ENCODE measurements at regions not wholly inside any gene's neighbourhood (a gene's known extent, or its start where the extent isn't known, plus 50 kb on each side); places are given as distances from the start of the nearest gene placed in this dataset.
A peak's percentile ranks its signal among the peaks of the same experiment; 100 is the strongest.

GRCh38 chr9:73014011-73014410, 61.2 kb upstream of the ALDH1A1 start:
- no peak for DNase-seq
- no peaks in the 10 kb centered on the region for H3K36me3 ChIP-seq (ENCODE audit: control insufficient read depth, insufficient read depth, low read length)
- H3K4me3 ChIP-seq (ENCODE audit: low read length), result no peak overlapping the region
- no peaks in the 10 kb centered on the region for H3K4me1 ChIP-seq (ENCODE audit: control insufficient read depth, insufficient read depth, low read length)
- no peak overlapping the region for H3K27ac ChIP-seq (ENCODE audit: low read length)
- H3K27me3 ChIP-seq (ENCODE audit: control insufficient read depth, insufficient read depth, low read length), result no peaks in the 10 kb centered on the region
- H3K9me3 ChIP-seq (ENCODE audit: control insufficient read depth, low read depth, low read length), result no peaks in the 10 kb centered on the region

- Histone ChIP-seq H3K27ac (ENCODE audit: low read length) (no peak overlapping the region), H3K4me1 (ENCODE audit: control insufficient read depth, insufficient read depth, low read length) (no peaks in the 10 kb centered on the region), H3K36me3 (ENCODE audit: control insufficient read depth, insufficient read depth, low read length) (no peaks in the 10 kb centered on the region), H3K4me3 (ENCODE audit: low read length) (no peak overlapping the region), H3K27me3 (ENCODE audit: control insufficient read depth, insufficient read depth, low read length) (no peaks in the 10 kb centered on the region), H3K9me3 (ENCODE audit: control insufficient read depth, low read depth, low read length) (no peaks in the 10 kb centered on the region)
- no peak for DNase-seq
- 100% methylated on average over 1 of the region's 2 CpGs for WGBS (ENCODE audit: insufficient coverage, low lambda C conversion rate)
Observed at GRCh38 chr9:73011956-73012355, 59.1 kb upstream of the ALDH1A1 start.

GRCh38 chr9:73011181-73011750, 58.4 kb upstream of the ALDH1A1 start:
- no CpG with 5 or more reads among the region's 2 CpGs for WGBS (ENCODE audit: insufficient coverage, low lambda C conversion rate)
- Histone ChIP-seq H3K9me3 (ENCODE audit: control insufficient read depth, low read depth, low read length) (no peaks in the 10 kb centered on the region), H3K27ac (ENCODE audit: low read length) (no peak overlapping the region), H3K4me3 (ENCODE audit: low read length) (no peak overlapping the region), H3K27me3 (ENCODE audit: control insufficient read depth, insufficient read depth, low read length) (no peaks in the 10 kb centered on the region), H3K36me3 (ENCODE audit: control insufficient read depth, insufficient read depth, low read length) (no peaks in the 10 kb centered on the region), H3K4me1 (ENCODE audit: control insufficient read depth, insufficient read depth, low read length) (no peaks in the 10 kb centered on the region)
- no peak for DNase-seq

- no CpG with 5 or more reads among the region's 2 CpGs for WGBS (ENCODE audit: insufficient coverage, low lambda C conversion rate)
- no peaks in the 10 kb centered on the region for H3K4me1 ChIP-seq (ENCODE audit: control insufficient read depth, insufficient read depth, low read length)
Observed at GRCh38 chr9:73009649-73010288, 56.9 kb upstream of the ALDH1A1 start.

GRCh38 chr9:73007966-73008672, 55.3 kb upstream of the ALDH1A1 start:
- Histone ChIP-seq H3K4me1 (ENCODE audit: control insufficient read depth, insufficient read depth, low read length) (no peaks in the 10 kb centered on the region), H3K27ac (ENCODE audit: low read length) (no peak overlapping the region), H3K36me3 (ENCODE audit: control insufficient read depth, insufficient read depth, low read length) (no peaks in the 10 kb centered on the region), H3K4me3 (ENCODE audit: low read length) (no peak overlapping the region), H3K9me3 (ENCODE audit: control insufficient read depth, low read depth, low read length) (no peaks in the 10 kb centered on the region), H3K27me3 (ENCODE audit: control insufficient read depth, insufficient read depth, low read length) (no peaks in the 10 kb centered on the region)
- no peak for DNase-seq
- no CpG with 5 or more reads among the region's 3 CpGs for WGBS (ENCODE audit: insufficient coverage, low lambda C conversion rate)

More at GRCh38 chr9:73009649-73010288, 56.9 kb upstream of the ALDH1A1 start:
- DNase-seq, result peak in 1 of 2 donors; percentile 4
- Histone ChIP-seq H3K36me3 (ENCODE audit: control insufficient read depth, insufficient read depth, low read length) (no peaks in the 10 kb centered on the region), H3K4me3 (ENCODE audit: low read length) (no peak overlapping the region), H3K27ac (ENCODE audit: low read length) (no peak overlapping the region), H3K27me3 (ENCODE audit: control insufficient read depth, insufficient read depth, low read length) (no peaks in the 10 kb centered on the region), H3K9me3 (ENCODE audit: control insufficient read depth, low read depth, low read length) (no peaks in the 10 kb centered on the region)

GRCh38 chr9:73006986-73007385, 54.1 kb upstream of the ALDH1A1 start:
- WGBS (ENCODE audit: insufficient coverage, low lambda C conversion rate), result 83% methylated on average over 1 of the region's 2 CpGs
- DNase-seq, result no peak
- no peaks in the 10 kb centered on the region for H3K4me1 ChIP-seq (ENCODE audit: control insufficient read depth, insufficient read depth, low read length)
- H3K27ac ChIP-seq (ENCODE audit: low read length), result no peak overlapping the region
- no peaks in the 10 kb centered on the region for H3K36me3 ChIP-seq (ENCODE audit: control insufficient read depth, insufficient read depth, low read length)
- H3K27me3 ChIP-seq (ENCODE audit: control insufficient read depth, insufficient read depth, low read length), result no peaks in the 10 kb centered on the region
- H3K9me3 ChIP-seq (ENCODE audit: control insufficient read depth, low read depth, low read length), result no peaks in the 10 kb centered on the region
- H3K4me3 ChIP-seq (ENCODE audit: low read length), result no peak overlapping the region
